ENCODE measurements at regions not wholly inside any gene's neighbourhood (a gene's known extent, or its start where the extent isn't known, plus 50 kb on each side); places are given as distances from the start of the nearest gene placed in this dataset.

- no peaks in the 10 kb centered on the region for H3K36me3 ChIP-seq
- H3K4me3 ChIP-seq, result no peak overlapping the region
- DNase-seq (no peak), ATAC-seq (no peak)
- no peaks in the 10 kb centered on the region for H3K27me3 ChIP-seq
- H3K27ac ChIP-seq, result no peak overlapping the region
- intact Hi-C loops (cut with DNase I), result no loop called here
- TF ChIP-seq CTCF (IDR thresholded peaks at IDR 0.05), result no peak
- H3K4me1 ChIP-seq, result no peaks in the 10 kb centered on the region
- no peaks in the 10 kb centered on the region for H3K9me3 ChIP-seq
Observed at GRCh38 chr5:89435347-89435746, 552.4 kb upstream of the MEF2C start.

GRCh38 chr5:89428624-89429023, 545.6 kb upstream of the MEF2C start:
- Histone ChIP-seq H3K27ac (no peak overlapping the region), H3K36me3 (no peaks in the 10 kb centered on the region), H3K27me3 (no peaks in the 10 kb centered on the region), H3K9me3 (no peaks in the 10 kb centered on the region), H3K4me1 (no peaks in the 10 kb centered on the region), H3K4me3 (no peak overlapping the region)
- no peak for DNase-seq
- intact Hi-C loops (cut with DNase I), result no loop called here
- no peak for TF ChIP-seq CTCF (IDR thresholded peaks at IDR 0.05)
- ATAC-seq, result no peak

- H3K4me1 ChIP-seq, result no peaks in the 10 kb centered on the region
- intact Hi-C loops (cut with DNase I), result no loop called here
- DNase-seq, result no peak
- no peak overlapping the region for H3K4me3 ChIP-seq
- TF ChIP-seq CTCF (IDR thresholded peaks at IDR 0.05), result no peak
- no peak overlapping the region for H3K27ac ChIP-seq
- H3K27me3 ChIP-seq, result no peaks in the 10 kb centered on the region
- H3K36me3 ChIP-seq, result no peaks in the 10 kb centered on the region
- no peaks in the 10 kb centered on the region for H3K9me3 ChIP-seq
- ATAC-seq, result no peak
Observed at GRCh38 chr5:89425062-89425461, 542.1 kb upstream of the MEF2C start.

GRCh38 chr5:89421035-89421434, 538.1 kb upstream of the MEF2C start:
- DNase-seq (no peak), ATAC-seq (peak; percentile 65)
- no peak for TF ChIP-seq CTCF (IDR thresholded peaks at IDR 0.05)
- H3K4me3 ChIP-seq, result no peak overlapping the region
- intact Hi-C loops (cut with DNase I), result no loop called here
- no peaks in the 10 kb centered on the region for H3K27me3 ChIP-seq
- no peak overlapping the region for H3K27ac ChIP-seq
- H3K9me3 ChIP-seq, result no peaks in the 10 kb centered on the region
- no peaks in the 10 kb centered on the region for H3K36me3 ChIP-seq
- H3K4me1 ChIP-seq, result no peaks in the 10 kb centered on the region

- Histone ChIP-seq H3K36me3 (no peaks in the 10 kb centered on the region), H3K4me3 (no peak overlapping the region), H3K27ac (no peak overlapping the region), H3K9me3 (no peaks in the 10 kb centered on the region), H3K27me3 (no peaks in the 10 kb centered on the region), H3K4me1 (no peaks in the 10 kb centered on the region)
- ATAC-seq, result peak; percentile 77
- intact Hi-C loops (cut with DNase I), result no loop called here
- TF ChIP-seq CTCF (IDR thresholded peaks at IDR 0.05), result no peak
- DNase-seq, result no peak
Observed at GRCh38 chr5:89418407-89419085, 535.6 kb upstream of the MEF2C start.

- H3K27ac ChIP-seq, result no peak overlapping the region
- intact Hi-C loops (cut with DNase I), result no loop called here
- no peak for TF ChIP-seq CTCF (IDR thresholded peaks at IDR 0.05)
- no peaks in the 10 kb centered on the region for H3K27me3 ChIP-seq
- no peak overlapping the region for H3K4me3 ChIP-seq
- H3K36me3 ChIP-seq, result no peaks in the 10 kb centered on the region
- no peaks in the 10 kb centered on the region for H3K4me1 ChIP-seq
- DNase-seq (no peak), ATAC-seq (no peak)
- H3K9me3 ChIP-seq, result no peaks in the 10 kb centered on the region
Observed at GRCh38 chr5:89417990-89418389, 535.0 kb upstream of the MEF2C start.
